Upper lobe of right lung (tissue), 1 donor: ENCODE measurements at regions not wholly inside any gene's neighbourhood (a gene's known extent, or its start where the extent isn't known, plus 50 kb on each side); places are given as distances from the start of the nearest gene placed in this dataset.

Source experiments
- ATAC-seq: fragments of 200-7000 bp; cut with Tn5 transposase; one replicate; pipeline ENCODE4 v1.9.1; 2020; ENCODE audit warnings: mild to moderate bottlenecking, moderate library complexity
- DNase-seq: peaks from one replicate; pipeline ENCODE4 v3.0.0-alpha.2; 2020
- H3K27ac ChIP-seq: fragments of 200-600 bp; one replicate; pipeline ENCODE4 v1.8.0; 2022
- H3K27me3 ChIP-seq: fragments of 200-600 bp; one replicate; pipeline ENCODE4 v1.8.0; 2022; ENCODE audit warnings: mild to moderate bottlenecking
- H3K36me3 ChIP-seq: fragments of 200-600 bp; one replicate; pipeline ENCODE4 v1.8.0; 2022
- H3K4me1 ChIP-seq: fragments of 200-600 bp; one replicate; pipeline ENCODE4 v1.8.0; 2022
- H3K4me3 ChIP-seq: fragments of 200-600 bp; one replicate; pipeline ENCODE4 v1.8.0; 2022; ENCODE audit warnings: mild to moderate bottlenecking
- H3K9me3 ChIP-seq: fragments of 200-600 bp; one replicate; pipeline ENCODE4 v1.8.0; 2022
- intact Hi-C: fragments of 100-400 bp; cut with DNase I; formaldehyde crosslinking; loops from one replicate; pipeline ENCODE4 v1.11.0; 2022
- TF ChIP-seq, protein P1 (sequence below): fragments of 200-600 bp; IDR thresholded peaks from one replicate; pipeline ENCODE4 v1.8.0; 2022; ENCODE audit warnings: antibody characterized with exemption
- donor health status: DM: no; HTN: yes; CAD: no; lungs with severe emphysema.

DNA sequence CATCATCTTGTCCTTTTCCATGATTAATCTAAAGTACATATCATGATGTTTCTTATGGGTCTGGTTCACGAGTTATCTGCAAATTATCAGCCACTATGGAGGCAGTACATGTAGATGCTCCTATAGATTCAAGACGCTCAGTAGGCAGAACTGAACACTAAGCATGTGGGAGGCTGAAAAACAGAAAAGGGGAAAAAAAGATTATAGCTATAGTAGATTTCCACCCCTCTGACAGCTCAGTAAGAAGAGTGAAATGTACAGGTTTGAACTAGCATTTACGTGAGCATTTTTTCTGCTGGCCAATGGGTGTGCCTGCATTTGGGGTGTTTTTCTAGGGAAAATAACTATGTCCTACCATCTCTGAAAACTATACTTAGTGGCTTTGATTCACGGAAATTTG is 308.9 kb downstream of the ZEB2 start:
- H3K4me3 ChIP-seq, result no peak overlapping the region
- ATAC-seq, result no peak
- H3K9me3 ChIP-seq, result no peaks in the 10 kb centered on the region
- intact Hi-C loops, result no loop called here
- no peaks in the 10 kb centered on the region for H3K27me3 ChIP-seq
- H3K27ac ChIP-seq, result no peak overlapping the region
- DNase-seq, result no peak
- TF ChIP-seq, protein P1, sequence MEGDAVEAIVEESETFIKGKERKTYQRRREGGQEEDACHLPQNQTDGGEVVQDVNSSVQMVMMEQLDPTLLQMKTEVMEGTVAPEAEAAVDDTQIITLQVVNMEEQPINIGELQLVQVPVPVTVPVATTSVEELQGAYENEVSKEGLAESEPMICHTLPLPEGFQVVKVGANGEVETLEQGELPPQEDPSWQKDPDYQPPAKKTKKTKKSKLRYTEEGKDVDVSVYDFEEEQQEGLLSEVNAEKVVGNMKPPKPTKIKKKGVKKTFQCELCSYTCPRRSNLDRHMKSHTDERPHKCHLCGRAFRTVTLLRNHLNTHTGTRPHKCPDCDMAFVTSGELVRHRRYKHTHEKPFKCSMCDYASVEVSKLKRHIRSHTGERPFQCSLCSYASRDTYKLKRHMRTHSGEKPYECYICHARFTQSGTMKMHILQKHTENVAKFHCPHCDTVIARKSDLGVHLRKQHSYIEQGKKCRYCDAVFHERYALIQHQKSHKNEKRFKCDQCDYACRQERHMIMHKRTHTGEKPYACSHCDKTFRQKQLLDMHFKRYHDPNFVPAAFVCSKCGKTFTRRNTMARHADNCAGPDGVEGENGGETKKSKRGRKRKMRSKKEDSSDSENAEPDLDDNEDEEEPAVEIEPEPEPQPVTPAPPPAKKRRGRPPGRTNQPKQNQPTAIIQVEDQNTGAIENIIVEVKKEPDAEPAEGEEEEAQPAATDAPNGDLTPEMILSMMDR, result no peak
- H3K4me1 ChIP-seq, result peaks cover 3% of the 10 kb centered on the region
- H3K36me3 ChIP-seq, result no peaks in the 10 kb centered on the region

DNA sequence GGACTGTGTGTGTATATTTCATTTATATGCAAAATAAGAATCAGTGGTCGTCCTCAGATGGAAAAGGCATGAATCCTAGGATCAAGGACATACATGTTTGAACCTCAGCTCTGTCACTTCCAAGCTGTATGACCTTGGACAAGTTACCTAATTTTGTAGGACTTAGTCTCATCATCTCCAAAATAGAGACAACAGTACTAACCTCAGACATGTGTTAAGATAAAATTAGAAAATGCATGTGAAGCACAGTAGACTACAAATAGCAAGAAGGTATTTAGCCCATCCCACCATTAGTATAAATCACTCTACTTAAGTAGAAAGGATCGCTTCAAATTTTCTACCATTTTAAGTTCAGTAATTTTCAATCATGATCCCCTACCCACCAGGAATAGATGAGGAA is 309.8 kb downstream of the ZEB2 start:
- Histone ChIP-seq H3K36me3 (no peaks in the 10 kb centered on the region), H3K27me3 (no peaks in the 10 kb centered on the region), H3K9me3 (no peaks in the 10 kb centered on the region), H3K4me1 (no peaks in the 10 kb centered on the region), H3K4me3 (no peak overlapping the region), H3K27ac (no peak overlapping the region)
- TF ChIP-seq, protein P1, result no peak
- DNase-seq (no peak), ATAC-seq (no peak)
- intact Hi-C loops, result no loop called here

DNA sequence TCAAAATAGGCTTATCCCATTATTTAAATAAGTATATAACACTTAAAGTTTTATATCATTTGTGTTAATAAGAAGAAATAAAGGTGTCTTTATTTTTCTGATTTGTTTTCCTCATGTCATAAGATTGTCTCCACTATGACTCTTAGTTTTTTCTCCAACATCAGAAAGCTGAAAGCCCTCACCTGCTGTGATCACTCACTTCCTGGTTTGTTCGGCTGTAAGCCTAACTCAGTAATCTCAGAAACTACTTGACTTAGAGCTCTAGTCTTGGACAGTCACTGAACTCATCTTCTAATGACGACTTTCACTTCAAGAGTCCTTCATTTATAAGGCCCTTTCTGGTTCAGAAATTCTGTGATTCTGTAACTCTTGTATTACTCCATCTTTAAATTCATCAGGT is 311.0 kb downstream of the ZEB2 start:
- ATAC-seq (no peak), DNase-seq (no peak)
- Histone ChIP-seq H3K27ac (no peak overlapping the region), H3K4me1 (no peaks in the 10 kb centered on the region), H3K27me3 (no peaks in the 10 kb centered on the region), H3K36me3 (no peaks in the 10 kb centered on the region), H3K9me3 (no peaks in the 10 kb centered on the region), H3K4me3 (no peak overlapping the region)
- TF ChIP-seq, protein P1, result no peak
- intact Hi-C loops, result no loop called here

DNA sequence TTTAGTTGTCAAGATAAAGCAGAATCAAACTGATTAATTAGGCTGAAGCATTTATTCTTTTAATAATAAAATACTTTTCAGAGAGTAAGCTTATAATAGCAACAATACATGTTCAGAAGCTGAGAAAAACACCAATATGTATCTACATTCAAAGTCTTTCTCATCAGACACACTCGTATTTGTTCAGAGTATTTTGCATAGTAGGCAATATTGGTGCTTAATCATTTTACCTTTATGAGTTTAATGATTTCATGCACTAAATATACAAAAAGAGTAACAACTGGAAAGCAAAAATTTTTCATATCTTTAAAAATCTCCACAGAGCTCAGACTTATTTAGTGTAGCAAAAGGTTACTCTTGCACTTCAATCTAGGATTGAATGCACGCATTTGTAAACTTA is 313.9 kb downstream of the ZEB2 start:
- no peak for DNase-seq
- Histone ChIP-seq H3K4me3 (no peak overlapping the region), H3K4me1 (no peaks in the 10 kb centered on the region), H3K9me3 (no peaks in the 10 kb centered on the region), H3K36me3 (no peaks in the 10 kb centered on the region), H3K27ac (no peak overlapping the region), H3K27me3 (no peaks in the 10 kb centered on the region)
- TF ChIP-seq, protein P1, result no peak
- intact Hi-C loops, result no loop called here
- ATAC-seq, result no peak

DNA sequence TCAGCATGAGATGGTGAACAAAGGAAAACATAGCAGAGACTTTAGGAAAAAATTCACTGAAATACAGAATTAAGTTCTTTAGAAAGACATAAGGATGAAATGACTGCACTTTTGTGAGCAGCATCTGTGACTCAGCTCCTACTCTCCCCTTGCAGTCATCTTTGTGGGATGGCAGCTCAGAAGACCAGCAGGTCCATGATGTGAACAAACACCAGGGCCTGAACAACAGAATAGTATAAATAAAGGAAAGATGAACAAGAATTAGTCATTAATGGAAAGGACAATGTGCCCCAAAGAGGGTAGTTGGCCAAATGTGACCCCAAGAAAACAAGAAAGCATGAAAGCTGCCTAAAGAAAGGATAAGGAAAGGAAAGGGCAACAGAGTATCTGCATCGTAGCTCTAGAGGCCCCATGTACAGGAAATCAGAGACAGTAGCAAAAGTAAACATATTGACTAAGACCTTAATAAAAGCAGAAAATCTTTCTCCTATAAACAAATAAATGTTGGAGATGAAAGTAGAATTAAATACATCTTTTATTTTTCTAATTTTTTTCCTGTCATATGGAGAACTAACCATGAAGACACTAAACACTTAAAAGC is 318.0 kb downstream of the ZEB2 start:
- intact Hi-C loops, result no loop called here
- DNase-seq, result no peak
- no peaks in the 10 kb centered on the region for H3K36me3 ChIP-seq
- ATAC-seq, result no peak
- no peaks in the 10 kb centered on the region for H3K4me1 ChIP-seq
- TF ChIP-seq, protein P1, result no peak
- H3K9me3 ChIP-seq, result no peaks in the 10 kb centered on the region
- no peak overlapping the region for H3K4me3 ChIP-seq
- no peak overlapping the region for H3K27ac ChIP-seq
- no peaks in the 10 kb centered on the region for H3K27me3 ChIP-seq

DNA sequence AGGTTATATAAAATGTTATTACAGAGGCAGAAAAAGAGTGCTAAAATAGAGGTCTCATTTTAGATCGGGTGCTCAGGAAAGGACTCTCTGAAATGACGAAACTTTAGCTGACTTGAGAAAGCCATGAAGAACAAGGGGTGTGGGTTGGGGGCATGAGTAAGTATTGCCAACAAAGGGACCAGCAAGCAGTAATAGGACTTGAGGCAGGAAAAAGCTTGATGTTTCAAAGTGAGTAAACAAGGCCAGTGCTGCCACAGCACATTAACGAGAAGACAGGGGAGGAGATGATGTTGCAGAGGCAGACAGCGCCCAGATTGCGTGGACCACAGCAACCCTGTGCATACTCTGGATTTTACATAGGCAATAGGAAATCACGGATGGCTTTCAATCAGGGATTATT is 318.8 kb downstream of the ZEB2 start:
- intact Hi-C loops, result no loop called here
- Histone ChIP-seq H3K36me3 (no peaks in the 10 kb centered on the region), H3K27ac (no peak overlapping the region), H3K4me1 (no peaks in the 10 kb centered on the region), H3K4me3 (no peak overlapping the region), H3K27me3 (no peaks in the 10 kb centered on the region), H3K9me3 (no peaks in the 10 kb centered on the region)
- TF ChIP-seq, protein P1, result no peak
- ATAC-seq (no peak), DNase-seq (no peak)
